Activated CD4-positive, alpha-beta T cell treated with anti-CD3 and anti-CD28 coated beads, Interleukin-2, Interleukin-6, amounts not matched to agents 100 ng/mL and 50 ng/mL, durations not matched to agents 16 hours and 8 hours (primary cell): ENCODE measurements at regions not wholly inside any gene's neighbourhood (a gene's known extent, or its start where the extent isn't known, plus 50 kb on each side); places are given as distances from the start of the nearest gene placed in this dataset.

ENCODE experiments used
- DNase-seq: peaks from one replicate; pipeline ENCODE4 v3.0.0-alpha.2; 2020

DNA sequence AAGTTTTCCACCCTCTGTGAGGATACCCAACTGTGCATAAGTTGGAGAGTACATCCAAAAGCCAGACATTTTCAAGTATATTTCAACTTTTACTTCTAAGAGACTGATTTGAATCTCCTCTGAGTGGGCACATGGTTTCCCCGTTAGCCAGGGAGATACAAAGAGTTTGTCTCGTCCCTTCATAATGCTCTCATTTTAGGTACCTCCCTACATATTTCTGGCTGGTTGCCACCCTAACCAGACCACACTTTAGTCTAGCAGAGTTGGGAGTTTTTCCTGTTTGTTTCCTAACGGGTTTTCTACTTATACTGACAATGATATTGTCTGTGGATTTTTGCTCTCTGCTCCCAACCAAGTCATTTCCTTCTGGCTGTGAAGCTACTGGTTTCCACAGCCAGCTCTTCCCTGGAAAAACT, 180.3 kb downstream of the CCDC71L start:
- DNase-seq, result peak; percentile 16

DNA sequence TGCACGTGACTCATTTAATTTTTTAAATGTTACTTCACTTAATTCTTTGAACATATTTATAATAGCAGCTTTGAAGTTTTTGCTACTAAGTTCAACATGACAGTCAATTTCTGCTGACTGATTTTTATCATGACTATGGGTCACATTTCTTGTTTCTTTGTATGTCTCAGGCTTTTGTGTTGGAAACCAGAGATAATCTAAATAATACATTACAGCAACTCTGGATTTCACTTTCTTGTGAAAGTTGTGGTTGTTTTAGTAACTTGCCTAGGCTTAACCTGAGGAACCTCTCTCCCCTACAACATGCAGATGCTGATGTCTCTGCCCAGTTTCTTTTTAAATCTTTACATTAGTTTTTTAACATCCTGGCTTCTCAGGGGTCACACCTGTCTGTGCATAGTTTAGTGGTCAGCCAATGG, 180.8 kb downstream of the CCDC71L start:
- DNase-seq, result peak; percentile 62

- no peak for DNase-seq
These were observed 184.2 kb downstream of the CCDC71L start for GRCh38 chr7:106476751-106477150.

- no peak for DNase-seq
These were observed 188.0 kb upstream of the NAMPT start for GRCh38 chr7:106472741-106473140.

DNA sequence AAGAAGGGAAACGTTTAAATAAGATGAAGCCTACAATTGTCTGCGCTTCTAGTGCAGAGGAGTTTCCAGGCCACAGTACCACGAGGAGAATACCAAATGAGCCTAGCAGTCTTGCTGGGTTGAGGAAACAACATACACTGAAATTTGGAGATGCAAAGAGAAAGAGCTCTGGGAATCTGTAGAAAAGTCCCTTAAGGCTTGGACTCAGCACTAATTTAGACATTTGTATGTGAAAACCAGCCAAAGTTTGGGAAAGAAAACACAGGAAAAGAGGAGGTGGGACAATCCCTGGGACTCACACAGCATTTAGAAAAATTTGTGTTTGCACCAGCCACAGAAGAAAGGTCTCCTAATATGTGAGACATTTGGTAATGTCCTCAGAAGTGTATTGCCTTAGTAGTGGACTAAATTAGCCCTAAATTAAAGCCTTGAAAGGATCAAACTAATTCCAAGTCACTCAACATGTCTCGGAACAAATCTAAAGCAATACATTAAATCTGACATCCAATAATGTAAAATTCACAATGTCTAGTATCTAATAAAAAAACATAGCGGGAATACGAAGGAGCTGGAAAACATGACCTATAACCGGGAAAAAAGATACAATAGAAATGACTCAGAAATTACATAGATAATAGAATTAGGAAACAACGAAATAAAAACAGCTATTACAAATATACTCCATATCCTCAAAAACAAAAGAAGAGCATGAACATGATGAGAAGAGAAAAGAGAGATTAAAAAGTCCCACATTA, 187.1 kb upstream of the NAMPT start:
- DNase-seq, result no peak

DNA sequence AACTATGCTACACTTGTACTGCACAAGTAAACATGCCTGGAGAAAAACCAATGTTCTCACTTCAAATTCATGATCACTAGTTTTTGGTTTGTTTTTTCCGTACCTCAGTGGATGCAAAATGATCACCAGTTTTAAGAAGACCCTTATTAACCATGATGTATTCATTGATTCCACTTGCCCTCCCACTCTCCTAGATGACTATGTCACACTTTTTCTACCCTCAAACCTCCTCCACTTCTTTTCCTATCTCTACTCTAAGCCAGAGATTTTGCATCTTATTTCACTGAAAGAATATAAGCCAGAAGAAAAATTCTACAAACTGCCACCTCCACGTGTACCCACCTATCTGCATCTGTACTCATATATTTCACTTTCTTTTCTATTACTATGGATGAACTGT, 186.2 kb upstream of the NAMPT start:
- no peak for DNase-seq

GRCh38 chr7:106466867-106467266, 182.1 kb upstream of the NAMPT start:
- DNase-seq, result no peak

DNA sequence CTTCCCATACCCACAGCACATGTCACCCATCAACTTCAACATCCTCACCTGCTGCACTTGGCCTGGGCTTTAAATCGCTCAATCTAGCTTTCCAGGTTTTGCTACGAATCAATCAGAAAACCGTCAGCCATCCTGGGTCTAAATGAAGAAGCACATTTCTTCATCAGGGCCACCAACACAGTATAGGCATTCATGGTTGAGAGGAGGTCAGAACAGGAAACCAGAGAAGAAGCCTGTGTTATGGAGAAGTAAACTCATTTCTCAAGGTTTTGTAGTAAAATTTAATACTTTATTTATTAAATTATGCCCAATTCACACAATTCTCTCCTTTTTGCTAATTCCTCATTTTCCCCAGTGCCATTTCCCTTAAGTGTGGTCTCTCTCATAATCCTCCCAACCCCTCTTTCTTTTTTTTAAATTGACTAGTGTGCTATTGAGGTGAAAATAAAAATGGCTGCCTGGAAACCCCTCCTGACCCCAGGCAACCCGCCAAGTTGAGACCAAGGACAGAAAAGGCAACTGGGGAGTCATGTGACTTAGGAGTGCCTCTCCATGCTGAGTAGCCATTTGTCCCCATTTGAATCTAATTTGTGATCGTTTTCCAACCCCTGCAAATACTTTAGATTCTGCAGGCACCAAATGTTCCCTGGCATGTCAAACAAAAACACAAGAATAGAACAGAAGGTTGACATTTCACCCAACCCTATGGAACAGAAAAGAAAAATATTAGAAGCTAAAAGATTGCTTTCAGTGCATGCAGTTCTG, 181.1 kb upstream of the NAMPT start:
- no peak for DNase-seq

- no peak for DNase-seq
These were observed 179.9 kb upstream of the NAMPT start for GRCh38 chr7:106464651-106465050.

DNA sequence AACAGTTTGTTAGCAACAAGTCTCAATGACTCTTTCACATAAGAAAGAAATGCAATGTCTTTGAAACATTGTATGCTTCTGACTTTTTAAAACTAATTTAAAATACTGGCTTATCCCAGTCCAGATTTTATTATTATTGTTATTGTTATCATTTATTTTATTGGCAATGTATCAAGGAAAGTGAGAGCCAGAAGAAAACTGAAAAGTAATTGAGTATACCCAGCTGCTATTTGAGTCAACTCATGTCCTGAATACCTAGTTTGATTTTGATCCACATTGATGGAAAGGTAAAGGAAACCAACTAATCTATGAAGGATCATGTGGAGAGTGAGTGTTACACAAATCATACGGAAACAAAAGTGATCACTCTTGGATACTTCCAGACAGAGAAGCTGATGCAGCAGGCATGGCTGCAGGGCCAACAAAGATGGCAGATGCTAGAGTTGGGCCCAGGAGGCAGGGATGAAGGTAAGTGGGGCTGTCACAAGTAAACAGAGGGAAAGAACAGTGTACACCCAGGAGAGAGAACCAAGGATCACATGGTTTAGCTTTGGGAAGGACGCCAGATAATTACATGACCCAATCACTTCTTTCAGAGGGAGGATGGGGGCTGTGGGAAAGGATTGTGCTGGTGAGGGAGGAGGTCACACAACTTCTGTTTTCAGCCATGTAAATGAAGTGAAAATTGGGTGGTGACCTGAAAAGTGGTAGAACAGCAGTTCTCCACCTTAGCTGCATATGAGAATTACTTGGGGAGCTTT, 179.2 kb upstream of the NAMPT start:
- no peak for DNase-seq

DNA sequence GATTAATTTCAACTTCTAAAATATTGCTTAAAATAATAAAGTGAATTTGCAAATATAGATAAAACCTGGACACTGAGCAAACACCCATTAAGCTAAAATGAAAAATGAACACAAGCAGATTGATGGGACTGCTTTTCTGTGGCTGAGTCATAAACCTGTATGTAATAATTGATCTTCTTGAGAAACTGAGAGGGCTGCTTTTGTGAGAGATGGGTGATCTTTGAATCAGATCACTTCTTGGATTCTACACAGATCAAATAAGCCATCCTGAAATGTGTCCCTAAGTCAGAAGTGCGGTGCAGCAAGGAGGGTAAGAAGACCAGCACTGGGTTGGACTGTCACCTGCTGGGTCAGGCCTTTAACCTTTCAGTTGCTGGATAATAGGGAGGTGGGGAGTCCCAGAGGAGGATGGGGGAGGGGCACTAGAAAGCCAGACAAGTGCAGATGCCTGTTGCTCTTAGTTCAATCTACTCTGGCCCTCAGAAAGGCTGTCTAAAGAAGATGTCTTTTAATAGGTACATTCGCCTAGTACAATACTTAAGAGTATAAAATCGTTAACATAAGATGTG, 178.2 kb upstream of the NAMPT start:
- no peak for DNase-seq

- peak; percentile 53 for DNase-seq
These were observed 177.6 kb upstream of the NAMPT start for GRCh38 chr7:106462365-106462859.

GRCh38 chr7:106460792-106461254, 176.0 kb upstream of the NAMPT start:
- DNase-seq, result no peak

DNA sequence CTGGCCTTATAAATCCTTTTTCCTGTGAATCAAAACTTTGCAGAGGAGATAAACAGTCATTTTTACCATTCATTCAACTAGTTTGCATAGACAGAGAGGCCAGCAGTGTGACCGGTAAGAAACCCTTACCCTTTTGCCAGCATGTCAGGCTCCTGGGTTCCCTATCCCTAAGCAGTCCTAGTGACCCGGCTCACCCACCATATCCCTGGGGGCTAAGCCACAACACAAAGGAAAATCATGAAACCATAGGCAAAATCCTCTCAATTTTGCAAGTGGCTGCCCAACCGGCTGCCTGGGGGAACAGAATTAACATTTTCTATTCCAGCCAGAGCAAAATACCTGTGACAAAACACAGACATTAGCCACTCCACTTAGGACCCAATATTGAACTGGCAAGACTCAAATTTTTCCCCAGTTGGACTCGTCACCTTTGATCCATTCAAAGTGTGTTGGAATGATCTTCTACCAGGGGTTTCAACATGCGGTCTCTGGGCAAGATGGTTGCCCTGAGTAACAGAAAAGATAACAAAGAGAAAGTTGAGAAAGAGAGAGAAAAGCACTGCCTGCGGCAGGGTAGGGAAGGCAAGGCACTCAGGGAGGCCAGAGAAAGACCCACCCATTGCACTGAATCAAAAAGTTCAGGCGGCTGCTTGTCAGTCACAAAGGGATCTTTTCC, 174.8 kb upstream of the NAMPT start:
- DNase-seq, result no peak

- DNase-seq, result no peak
These were observed 172.9 kb upstream of the NAMPT start for GRCh38 chr7:106457678-106458077.

- DNase-seq, result no peak
These were observed 171.5 kb upstream of the NAMPT start for GRCh38 chr7:106456329-106456728.

DNA sequence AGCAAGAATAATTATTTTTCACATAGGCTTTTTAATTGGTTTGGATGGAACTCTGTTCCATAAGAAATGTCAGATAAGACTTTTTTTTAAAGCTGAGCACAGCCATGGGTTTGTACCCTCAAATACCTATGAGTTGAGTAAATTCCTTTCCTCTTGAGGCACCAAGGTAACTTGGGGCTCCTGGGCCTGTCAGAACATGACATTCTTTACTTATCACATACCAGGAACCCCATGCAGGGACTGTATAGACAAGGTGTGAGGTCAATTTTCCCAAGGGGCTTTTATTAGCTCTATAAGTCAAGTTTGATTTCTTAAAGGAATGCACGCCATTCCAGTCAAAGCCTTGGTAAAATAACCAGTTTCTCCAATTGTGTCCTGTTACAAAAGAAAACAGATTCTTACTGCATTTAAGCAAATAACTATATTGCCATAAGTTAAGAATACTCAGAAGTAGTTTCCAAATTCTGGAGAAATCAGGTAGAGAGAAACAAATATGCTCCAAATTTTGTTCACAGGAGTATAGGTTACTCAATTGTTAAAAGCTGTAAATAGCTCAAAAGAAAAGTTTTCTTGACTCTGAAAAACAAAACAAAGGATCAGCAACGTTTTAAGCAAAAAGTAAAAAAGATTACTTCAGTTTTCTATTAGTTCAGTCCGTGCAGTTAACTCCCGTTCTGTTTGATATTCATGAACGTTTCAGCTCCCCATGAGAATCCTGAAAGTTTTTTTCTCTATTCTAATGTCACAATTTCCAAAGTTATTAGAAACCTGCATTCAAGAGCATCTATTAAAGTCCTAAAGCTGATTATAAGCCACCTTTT, 167.5 kb upstream of the NAMPT start:
- DNase-seq, result no peak

- DNase-seq, result no peak
These were observed 166.4 kb upstream of the NAMPT start for GRCh38 chr7:106451171-106451570.

DNA sequence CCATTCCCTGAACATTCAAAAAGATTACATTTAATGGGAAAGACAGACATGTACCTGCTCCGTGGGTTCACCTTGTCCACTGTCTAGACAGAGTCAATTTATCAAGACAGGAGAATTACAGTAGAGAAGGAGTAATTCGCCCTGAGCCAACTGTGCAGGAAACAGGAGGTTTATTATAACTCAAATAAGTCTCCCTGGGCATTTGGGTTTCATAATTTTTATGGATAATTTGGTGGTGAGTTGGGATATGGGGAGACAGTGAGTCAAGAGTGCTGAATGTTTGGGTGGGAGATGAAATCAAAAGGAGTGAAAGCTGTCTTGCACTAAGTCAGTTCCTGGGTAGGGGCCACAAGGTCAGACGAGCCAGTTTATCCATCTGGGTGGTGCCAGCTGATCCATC, 165.9 kb upstream of the NAMPT start:
- DNase-seq, result no peak

DNA sequence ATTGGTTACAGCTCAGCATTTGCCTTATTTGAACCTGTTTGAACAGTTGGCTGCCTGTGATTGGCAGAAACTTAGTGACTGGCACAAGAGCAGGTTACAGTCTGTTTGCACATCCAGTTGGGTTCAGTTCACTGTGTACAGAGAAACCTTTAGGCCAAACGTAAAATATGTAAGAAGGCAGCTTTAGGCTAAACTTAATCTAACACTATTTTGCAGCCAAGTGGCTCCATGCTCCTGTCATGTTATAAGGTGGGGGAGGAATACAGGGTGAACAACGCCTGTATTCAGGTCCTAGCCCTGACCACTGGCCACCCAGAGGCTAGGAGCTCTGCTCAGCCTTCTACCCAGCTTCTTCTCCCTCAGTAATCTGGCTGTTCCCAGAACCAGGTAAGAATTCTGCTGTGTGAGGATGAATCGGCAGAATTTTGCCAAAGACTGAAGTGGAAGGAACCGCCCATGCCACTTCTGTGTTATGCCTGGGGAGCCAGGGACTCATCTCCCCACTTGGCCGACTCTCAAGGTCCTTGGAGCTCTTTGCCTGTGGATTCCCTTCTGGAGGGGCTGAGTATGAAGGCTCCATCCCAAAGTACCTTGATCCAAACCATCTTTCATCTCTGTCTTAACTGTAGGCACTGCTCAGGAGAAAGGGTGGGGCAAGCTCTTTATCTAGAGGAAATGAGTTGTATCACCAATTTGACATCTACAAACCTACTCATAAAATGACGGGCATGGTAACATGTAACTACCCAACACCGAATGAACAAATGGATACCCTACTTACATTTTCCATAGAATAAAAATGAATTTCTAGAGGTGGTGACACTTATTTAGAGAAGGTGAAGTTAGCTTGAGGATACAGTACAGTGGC, 164.4 kb upstream of the NAMPT start:
- no peak for DNase-seq
